Ascending aorta (tissue), 2 donors: ENCODE measurements at regions not wholly inside any gene's neighbourhood (a gene's known extent, or its start where the extent isn't known, plus 50 kb on each side); places are given as distances from the start of the nearest gene placed in this dataset.

Experiments used
- DNase-seq, 2 donors: peaks; one replicate each; pipeline ENCODE4 v3.0.0-alpha.2; 2019; ENCODE audit warnings: low spot score in 2 of 2
- H3K27ac ChIP-seq, 2 donors: fragments of 200-600 bp; sonication (generic); one replicate each; pipeline ENCODE4 v1.5.1; 2016 to 2017; ENCODE audit warnings: mild to moderate bottlenecking in 1 of 2
- H3K27me3 ChIP-seq: fragments of 200-600 bp; sonication (generic); one replicate; pipeline ENCODE4 v1.5.1; 2017
- H3K36me3 ChIP-seq, 2 donors: fragments of 200-600 bp; sonication (generic); one replicate each; pipeline ENCODE4 v1.5.1; 2016
- H3K4me1 ChIP-seq, 2 donors: fragments of 200-600 bp; sonication (generic); one replicate each; pipeline ENCODE4 v1.5.1; 2016 to 2017; ENCODE audit warnings: mild to moderate bottlenecking in 1 of 2
- H3K4me3 ChIP-seq, 2 donors: fragments of 200-600 bp; sonication (generic); one replicate each; pipeline ENCODE4 v1.5.1; 2016 to 2017; ENCODE audit warnings: mild to moderate bottlenecking in 1 of 2
- H3K9me3 ChIP-seq, 2 donors: fragments of 200-600 bp; sonication (generic); one replicate each; pipeline ENCODE4 v1.5.1; 2016
- intact Hi-C: fragments of 100-400 bp; cut with DNase I; formaldehyde crosslinking; loops from one replicate; pipeline ENCODE4 v1.15.1; 2023
- TF ChIP-seq, protein P1 (sequence below), 3 experiments: fragments of 200-600 bp in 2 of 3; fragments of 450-650 bp in 1 of 3; sonication (generic) in 2 of 3; IDR thresholded peaks; one replicate each; pipeline ENCODE4 v1.5.1; 2016 to 2019; ENCODE audit warnings: antibody characterized with exemption in 3 of 3, mild to moderate bottlenecking in 1 of 3, moderate library complexity in 1 of 3

DNA sequence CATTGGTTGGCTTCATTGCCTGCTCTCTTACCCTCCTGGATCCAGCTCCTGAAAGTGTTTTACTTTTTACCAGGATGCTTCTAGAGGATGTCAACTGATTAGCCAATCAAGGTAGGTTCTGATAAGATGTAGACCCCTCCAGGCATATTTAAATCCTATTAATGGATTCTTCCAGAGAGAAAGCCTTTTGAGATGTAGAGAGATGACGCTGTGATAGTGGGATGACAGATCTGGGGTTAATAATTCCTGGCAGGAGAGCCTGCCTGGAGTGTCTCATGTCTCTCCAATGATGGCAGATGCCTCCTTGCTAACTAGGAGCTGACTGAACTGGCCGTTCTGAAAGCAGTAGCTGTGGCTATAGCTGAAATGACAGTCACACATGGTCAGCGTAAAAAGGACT lies 116.9 kb upstream of the DTNBP1 start:
- no peaks in the 10 kb centered on the region for H3K27me3 ChIP-seq

GRCh38 chr6:15776458-15776980 lies 113.7 kb upstream of the DTNBP1 start:
- intact Hi-C loops, result no loop called here
- Histone ChIP-seq H3K27ac (no peak overlapping the region), H3K36me3 (no peaks in the 10 kb centered on the region), H3K27me3 (no peaks in the 10 kb centered on the region), H3K4me3 (no peak overlapping the region), H3K9me3 (no peaks in the 10 kb centered on the region), H3K4me1 (no peaks in the 10 kb centered on the region)
- TF ChIP-seq, protein P1, sequence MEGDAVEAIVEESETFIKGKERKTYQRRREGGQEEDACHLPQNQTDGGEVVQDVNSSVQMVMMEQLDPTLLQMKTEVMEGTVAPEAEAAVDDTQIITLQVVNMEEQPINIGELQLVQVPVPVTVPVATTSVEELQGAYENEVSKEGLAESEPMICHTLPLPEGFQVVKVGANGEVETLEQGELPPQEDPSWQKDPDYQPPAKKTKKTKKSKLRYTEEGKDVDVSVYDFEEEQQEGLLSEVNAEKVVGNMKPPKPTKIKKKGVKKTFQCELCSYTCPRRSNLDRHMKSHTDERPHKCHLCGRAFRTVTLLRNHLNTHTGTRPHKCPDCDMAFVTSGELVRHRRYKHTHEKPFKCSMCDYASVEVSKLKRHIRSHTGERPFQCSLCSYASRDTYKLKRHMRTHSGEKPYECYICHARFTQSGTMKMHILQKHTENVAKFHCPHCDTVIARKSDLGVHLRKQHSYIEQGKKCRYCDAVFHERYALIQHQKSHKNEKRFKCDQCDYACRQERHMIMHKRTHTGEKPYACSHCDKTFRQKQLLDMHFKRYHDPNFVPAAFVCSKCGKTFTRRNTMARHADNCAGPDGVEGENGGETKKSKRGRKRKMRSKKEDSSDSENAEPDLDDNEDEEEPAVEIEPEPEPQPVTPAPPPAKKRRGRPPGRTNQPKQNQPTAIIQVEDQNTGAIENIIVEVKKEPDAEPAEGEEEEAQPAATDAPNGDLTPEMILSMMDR (IDR thresholded peaks at IDR 0.05), result no peak
- DNase-seq, result no peak

More for the DNA sequence above, 116.9 kb upstream of the DTNBP1 start:
- TF ChIP-seq, protein P1 (IDR thresholded peaks at IDR 0.05), result no peak
- Histone ChIP-seq H3K4me3 (no peak overlapping the region), H3K4me1 (no peaks in the 10 kb centered on the region), H3K27ac (no peak overlapping the region), H3K9me3 (no peaks in the 10 kb centered on the region), H3K36me3 (no peaks in the 10 kb centered on the region)
- DNase-seq, result no peak
- intact Hi-C loops, result no loop called here

- Histone ChIP-seq H3K27me3 (no peaks in the 10 kb centered on the region), H3K9me3 (no peaks in the 10 kb centered on the region), H3K4me1 (no peaks in the 10 kb centered on the region), H3K27ac (no peak overlapping the region), H3K36me3 (no peaks in the 10 kb centered on the region), H3K4me3 (no peak overlapping the region)
- intact Hi-C loops, result no loop called here
- no peak for DNase-seq
- TF ChIP-seq, protein P1 (IDR thresholded peaks at IDR 0.05), result no peak
These were observed 112.9 kb upstream of the DTNBP1 start for GRCh38 chr6:15775741-15776140.

- Histone ChIP-seq H3K4me1 (no peaks in the 10 kb centered on the region), H3K9me3 (no peaks in the 10 kb centered on the region), H3K36me3 (no peaks in the 10 kb centered on the region), H3K27me3 (no peaks in the 10 kb centered on the region), H3K27ac (no peak overlapping the region), H3K4me3 (no peak overlapping the region)
- intact Hi-C loops, result no loop called here
- DNase-seq, result no peak
- TF ChIP-seq, protein P1 (IDR thresholded peaks at IDR 0.05), result no peak
These were observed 112.3 kb upstream of the DTNBP1 start for GRCh38 chr6:15775076-15775634.

GRCh38 chr6:15773806-15774410 lies 111.1 kb upstream of the DTNBP1 start:
- Histone ChIP-seq H3K9me3 (no peaks in the 10 kb centered on the region), H3K4me1 (no peaks in the 10 kb centered on the region), H3K36me3 (no peaks in the 10 kb centered on the region), H3K4me3 (no peak overlapping the region), H3K27me3 (no peaks in the 10 kb centered on the region), H3K27ac (no peak overlapping the region)
- intact Hi-C loops, result no loop called here
- TF ChIP-seq, protein P1 (IDR thresholded peaks at IDR 0.05), result no peak
- DNase-seq, result no peak
